Activated CD4-positive, alpha-beta T cell treated with anti-CD3 and anti-CD28 coated beads for 48 hours (primary cell): ENCODE measurements at regions not wholly inside any gene's neighbourhood (a gene's known extent, or its start where the extent isn't known, plus 50 kb on each side); places are given as distances from the start of the nearest gene placed in this dataset.
"Not testable (repeated sequence)": the region's sequence is repeated elsewhere in the genome, so short reads cannot be mapped to it uniquely, and the experiment has no call there.

ENCODE experiments used
- DNase-seq: peaks from one replicate; pipeline ENCODE4 v3.0.0-alpha.2; 2020

GRCh38 chr1:221206076-221206475 is 326.8 kb downstream of the HLX start:
- DNase-seq, result no peak

- no peak for DNase-seq
Observed at GRCh38 chr1:221212926-221213325, 333.7 kb downstream of the HLX start.

- no peak for DNase-seq
Observed at GRCh38 chr1:221217029-221217428, 337.8 kb downstream of the HLX start.

DNA sequence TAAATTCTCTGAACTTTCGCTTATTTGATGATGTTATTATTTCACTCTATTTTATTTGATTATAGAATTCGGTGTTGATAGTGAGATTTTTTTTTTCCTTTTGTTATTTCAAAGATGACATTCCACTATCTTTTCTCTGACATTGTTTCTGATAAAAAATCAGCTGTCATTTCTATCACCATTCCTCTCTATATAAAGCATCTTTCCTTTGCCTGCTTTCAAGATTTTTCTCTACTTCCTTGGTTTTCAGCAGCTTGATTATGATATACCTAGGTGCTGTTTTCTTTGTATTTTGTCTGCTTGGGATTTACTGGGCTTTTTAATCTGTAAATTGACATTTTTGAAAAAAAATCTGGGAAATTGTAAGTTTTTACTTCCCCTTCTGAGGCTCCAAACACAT is 344.0 kb downstream of the HLX start:
- no peak for DNase-seq

DNA sequence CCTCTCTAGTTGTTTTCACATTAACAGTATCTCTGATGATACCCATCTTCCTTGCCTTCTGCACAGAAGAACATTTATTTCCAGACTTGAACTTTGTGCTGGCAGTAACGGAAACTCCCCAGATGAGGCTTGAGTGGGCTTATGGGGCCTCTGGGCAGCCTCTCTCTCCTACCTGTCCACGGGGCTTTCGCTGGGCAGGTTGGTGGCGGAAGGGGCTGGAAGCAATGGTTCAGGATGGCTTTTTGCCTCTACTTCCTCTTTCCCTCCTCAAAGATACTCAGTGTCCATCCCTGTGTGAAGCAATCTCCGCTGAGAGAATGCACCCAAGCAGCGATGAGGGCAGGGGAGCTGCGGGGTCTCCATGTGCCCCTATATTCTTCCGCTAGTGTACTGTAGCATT is 348.2 kb downstream of the HLX start:
- no peak for DNase-seq

DNA sequence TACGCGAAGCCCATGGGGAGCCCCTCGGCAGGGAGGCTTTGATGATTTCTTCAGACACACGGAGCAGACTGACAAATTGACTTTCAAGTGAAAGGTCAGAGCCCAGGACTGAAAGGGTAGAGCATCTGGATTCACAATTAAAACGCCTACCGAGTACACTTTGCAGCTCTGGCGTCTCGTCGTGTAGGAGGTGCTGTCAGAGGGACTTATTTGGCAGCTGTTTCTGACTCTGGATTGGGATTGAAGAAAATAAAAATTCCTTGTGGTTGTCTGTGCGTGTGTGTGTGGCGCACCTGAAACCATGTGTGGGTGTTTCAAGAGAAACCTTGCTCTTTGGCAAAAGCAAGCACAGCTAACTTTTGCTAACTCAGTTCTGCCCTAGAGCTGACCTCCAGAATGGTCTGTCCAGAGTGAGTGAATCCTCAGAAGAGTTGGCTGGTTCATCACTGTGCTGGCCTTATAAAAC is 348.7 kb downstream of the HLX start:
- DNase-seq, result peak; percentile 13

- no peak for DNase-seq
Observed at GRCh38 chr1:221228594-221228993, 349.4 kb downstream of the HLX start.

DNA sequence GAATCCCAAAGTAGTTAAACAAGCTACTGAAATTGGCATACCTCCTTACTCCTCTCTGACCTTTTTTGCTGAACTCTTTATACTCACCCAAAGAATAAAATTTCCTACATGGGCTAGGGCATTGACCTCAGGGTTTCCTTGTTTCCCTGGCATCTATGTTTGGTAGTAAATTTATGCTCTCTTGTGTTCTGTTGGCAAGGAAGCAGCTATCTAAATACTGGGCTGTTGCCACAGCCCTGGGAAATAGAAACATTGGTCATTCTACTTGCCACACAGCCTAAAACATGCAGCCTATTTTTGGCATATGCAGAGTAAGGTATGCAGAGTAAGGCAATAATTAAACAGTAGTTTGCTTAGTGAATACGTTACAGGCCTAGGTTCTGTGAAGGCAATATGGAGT is 351.4 kb downstream of the HLX start:
- DNase-seq, result no peak

DNA sequence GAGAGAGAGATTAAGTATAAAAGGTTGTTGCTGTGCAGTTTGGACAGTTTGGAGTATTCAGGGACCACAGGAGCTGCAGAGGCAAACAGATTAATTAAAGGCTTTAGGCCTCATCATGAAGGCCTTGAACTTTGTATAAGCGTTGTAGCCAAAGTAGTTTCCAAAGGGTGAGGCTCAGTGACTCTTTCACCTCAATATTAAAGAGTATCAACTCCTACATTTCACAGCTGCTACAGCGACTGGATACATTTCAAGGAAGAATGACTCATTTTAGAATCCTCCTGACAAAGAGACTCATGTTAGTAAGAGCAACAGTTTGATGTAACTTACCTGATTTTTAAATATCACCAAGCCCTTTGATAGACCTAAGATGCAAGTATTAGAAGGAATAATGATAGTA is 355.5 kb downstream of the HLX start:
- no peak for DNase-seq

DNA sequence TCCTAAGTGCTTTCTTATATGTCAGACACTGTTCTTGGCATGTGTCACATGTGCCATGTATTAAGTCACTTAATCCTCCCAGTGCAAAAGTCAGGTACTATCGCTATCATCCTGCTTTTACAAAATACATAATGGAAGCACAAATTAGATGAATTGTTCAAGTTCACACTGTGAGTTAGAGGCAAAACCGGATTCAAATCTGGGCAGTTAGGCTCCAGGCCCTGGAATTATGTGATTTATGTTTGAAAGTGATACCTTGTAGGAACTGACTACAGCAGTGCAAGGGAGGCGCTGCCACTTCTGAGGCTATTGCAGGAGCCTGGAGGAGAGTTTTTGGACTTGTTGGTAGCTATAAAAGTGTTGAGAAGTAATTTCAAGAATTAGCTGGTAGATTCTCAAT is 358.3 kb downstream of the HLX start:
- DNase-seq, result no peak

DNA sequence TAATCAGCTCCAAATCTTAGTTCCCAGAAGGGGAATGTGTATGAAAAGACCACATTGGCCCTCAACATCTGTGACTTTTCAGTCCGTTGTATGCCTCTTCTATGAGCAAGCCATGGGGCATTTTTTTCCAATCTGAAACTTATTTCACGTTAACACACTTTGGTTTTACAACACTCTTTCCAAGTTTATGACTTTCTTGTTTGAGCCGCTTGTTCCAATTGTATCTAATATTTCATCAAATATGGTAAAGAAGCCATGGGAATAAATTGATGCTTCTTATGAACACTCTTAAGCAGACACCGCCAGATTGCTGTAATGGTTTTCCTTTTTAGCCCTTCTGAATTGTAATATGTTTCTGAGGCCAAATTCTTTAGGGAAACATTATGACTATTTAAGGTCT is 359.9 kb downstream of the HLX start:
- no peak for DNase-seq

DNA sequence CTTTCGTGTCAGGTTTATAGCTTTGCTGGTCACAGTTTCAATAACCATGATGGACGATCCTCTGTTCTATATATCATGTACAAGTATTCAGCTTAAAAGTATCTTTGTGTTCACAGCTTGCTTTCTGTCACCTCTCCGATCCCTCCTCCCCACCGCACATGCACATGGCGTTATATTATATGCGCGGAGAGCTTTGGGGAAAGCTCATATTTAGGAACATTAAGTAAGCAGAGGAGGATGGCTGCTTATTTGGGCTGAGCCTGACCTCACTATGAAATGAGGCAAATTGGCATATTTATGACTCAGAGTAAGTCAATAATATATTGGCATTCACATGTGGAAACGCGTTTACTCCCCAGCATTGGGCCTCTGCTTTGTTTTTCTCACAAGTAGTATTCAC is 360.5 kb downstream of the HLX start:
- no peak for DNase-seq

DNA sequence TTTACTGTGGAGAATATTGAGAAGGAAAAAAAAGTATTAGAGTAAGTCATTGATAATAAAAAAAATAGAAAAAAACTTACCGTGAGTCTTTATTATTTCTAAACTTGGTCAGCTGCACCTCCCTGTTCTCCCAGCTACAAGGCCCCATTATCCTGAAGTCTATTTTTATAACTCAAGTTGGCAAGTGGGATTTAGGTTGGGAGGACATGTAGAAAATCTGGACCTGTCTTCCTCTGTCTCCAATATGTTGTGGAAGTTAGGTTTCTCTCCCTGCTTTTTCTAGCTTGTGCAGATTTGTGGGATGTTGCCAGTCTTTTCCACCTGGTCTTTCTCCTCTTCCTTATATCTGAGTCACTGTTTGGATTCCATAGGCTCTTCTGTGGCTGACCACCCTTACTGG is 361.4 kb downstream of the HLX start:
- DNase-seq, result no peak

DNA sequence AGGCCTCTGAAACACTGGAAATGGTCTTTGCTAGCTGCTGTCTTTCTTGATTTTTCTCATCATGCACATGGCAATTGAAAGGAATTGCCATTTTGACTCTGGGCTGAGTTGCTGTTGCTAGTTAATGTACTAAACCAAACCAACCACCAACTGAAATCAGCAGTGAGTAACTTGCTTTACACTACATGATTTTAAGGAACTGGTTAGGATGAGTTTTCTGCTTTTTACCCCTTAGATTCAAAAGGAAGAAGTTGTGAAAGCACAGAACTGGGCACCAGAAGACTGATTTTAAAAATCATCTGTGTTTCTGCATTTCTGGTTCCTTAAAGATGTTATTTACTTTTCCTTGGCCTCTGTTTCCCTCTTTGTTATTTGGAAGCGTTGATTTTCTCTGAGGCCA is 361.9 kb downstream of the HLX start:
- no peak for DNase-seq

DNA sequence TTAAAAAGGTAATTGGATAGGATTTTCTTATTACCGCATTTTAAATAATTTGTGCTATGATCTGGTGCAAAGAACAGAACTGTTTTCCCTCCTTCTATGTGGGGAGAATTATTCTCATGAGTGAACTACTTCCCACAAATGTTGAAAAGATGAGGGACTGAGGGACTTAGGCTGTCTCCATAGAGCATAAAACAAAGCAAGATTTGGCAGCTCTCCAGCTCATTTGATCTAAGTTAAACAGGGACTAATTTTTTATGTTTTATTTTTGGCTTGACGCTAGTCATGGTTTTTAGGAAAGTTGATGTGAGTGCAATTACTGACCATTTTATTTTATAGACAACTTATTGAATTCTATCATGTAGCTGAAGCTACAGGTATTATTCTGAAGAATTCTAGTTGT is 362.3 kb downstream of the HLX start:
- DNase-seq, result no peak

- no peak for DNase-seq
Observed at GRCh38 chr1:221246067-221246466, 366.8 kb downstream of the HLX start.

DNA sequence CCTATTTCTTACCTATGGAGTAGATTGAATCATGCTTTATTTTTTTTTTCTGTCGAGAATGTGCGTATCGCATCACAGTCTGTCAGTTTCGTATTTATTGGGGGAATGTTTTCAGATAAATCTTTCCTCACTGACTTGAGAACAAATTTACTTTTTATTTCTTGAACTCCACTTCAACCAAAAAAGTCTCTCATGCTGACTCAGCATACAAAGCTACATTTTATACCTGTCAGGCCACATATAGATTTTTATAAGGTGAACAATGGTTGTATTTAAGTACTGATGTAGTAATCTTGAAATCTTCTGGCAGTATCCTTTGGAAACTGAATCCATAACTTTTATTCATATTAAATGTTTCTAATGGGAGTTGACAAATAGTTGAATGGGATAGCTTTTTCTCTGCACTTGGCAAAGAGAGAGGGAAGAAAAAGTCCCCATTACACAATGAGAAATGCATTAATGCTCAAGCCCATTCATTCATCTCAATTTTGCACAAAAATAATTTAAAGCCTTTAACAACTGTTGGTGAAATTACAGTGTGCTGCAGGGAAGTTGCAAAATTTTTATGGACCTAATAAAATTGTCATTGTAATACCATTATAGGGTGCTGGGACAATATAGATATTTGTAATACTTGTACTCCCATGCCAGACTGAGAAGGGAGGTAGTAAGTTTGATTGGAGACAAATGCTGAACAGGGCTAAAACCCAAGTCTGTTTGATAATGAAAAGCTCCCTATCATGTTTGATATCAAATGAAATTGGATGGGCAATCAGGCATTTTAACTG is 367.6 kb downstream of the HLX start:
- no peak for DNase-seq

- DNase-seq, result no peak
Observed at GRCh38 chr1:221251580-221251979, 372.3 kb downstream of the HLX start.

DNA sequence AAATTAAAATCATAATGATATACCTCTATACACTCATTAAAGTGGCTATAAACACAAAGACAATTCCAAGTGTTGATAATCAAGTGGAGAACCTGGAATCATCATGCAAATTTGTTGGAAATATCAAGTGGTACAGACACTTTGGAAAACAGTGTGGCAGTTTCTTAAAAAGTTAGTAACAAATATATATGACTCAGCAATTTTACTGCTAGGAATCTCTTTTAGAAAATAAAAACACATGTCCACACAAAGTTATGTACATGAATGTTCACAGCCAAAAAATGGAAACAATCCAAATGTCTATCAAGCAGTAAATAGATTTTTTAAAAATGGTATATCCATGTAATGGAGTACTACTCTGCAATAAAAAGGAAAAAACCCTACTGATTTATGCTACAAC is 375.6 kb downstream of the HLX start:
- DNase-seq, result no peak

- no peak for DNase-seq
Observed at GRCh38 chr1:221256773-221257172, 377.5 kb downstream of the HLX start.

GRCh38 chr1:221257548-221257947 is 378.3 kb downstream of the HLX start:
- DNase-seq, result not testable (repeated sequence)

- not testable (repeated sequence) for DNase-seq
Observed at GRCh38 chr1:221262677-221263076, 383.4 kb downstream of the HLX start.

- DNase-seq, result peak; percentile 53
Observed at GRCh38 chr1:221263831-221264767, 384.9 kb downstream of the HLX start.

DNA sequence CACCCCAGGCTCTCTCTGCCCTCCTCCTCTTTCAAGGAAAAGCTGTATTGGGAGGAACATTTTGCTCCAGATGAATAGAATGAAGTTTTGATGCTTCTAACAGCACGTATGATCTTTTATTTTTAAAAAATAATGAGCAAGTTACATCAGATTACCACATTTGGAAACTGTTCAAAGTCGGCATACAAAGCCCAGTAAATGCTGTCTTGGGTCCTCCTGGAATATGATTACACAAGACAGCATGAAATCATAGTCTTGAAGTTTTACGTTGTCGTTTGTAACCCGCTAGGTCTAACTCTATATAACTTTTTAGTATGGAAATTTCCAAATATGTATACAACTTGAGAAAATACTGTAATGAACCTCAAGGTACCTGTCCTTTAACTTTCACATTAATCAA is 385.6 kb downstream of the HLX start:
- DNase-seq, result no peak
